SK-N-SH (cell line): ENCODE measurements at regions not wholly inside any gene's neighbourhood (a gene's known extent, or its start where the extent isn't known, plus 50 kb on each side); places are given as distances from the start of the nearest gene placed in this dataset.

Source experiments
- CTCF ChIA-PET: fragments of 300-600, 350-600 bp; formaldehyde crosslinking; extraction: SDS; loops from one replicate; lab custom pipeline; 2021; lab: Yijun Ruan, JAX
- POLR2A ChIA-PET: fragments of 350-600 bp; sonication (Branson Sonifier 250); formaldehyde crosslinking; extraction: SDS; loops from one replicate; lab custom pipeline; 2020; ENCODE audit warnings: antibody characterized with exemption, inconsistent platforms; lab: Yijun Ruan, JAX
- DNase-seq: peaks from one replicate; pipeline ENCODE4 v3.0.0; 2012
- H2AFZ ChIP-seq: fragments of 200-600 bp; sonication (generic); 2 replicates; pipeline ENCODE4 v1.8.1; 2016; ENCODE audit warnings: antibody characterized with exemption, mild to moderate bottlenecking, low read depth
- H3F3A ChIP-seq: fragments of 200-600 bp; sonication (generic); replicated peaks from 2 replicates; pipeline ENCODE3; 2016; ENCODE audit warnings: antibody characterized with exemption, mild to moderate bottlenecking; ENCODE audit not compliant: insufficient read depth
- H3K27ac ChIP-seq, 2 experiments: fragments of 200-500 bp in 1 of 2; fragments of 200-600 bp in 1 of 2; sonication (Bioruptor generic) in 1 of 2; sonication (generic), shearing (Covaris generic) in 1 of 2; 2 replicates each; pipeline versions ENCODE4 v1.5.1 to v1.6.1; 2014 to 2016; ENCODE audit warnings: low read depth in 2 of 2, inconsistent platforms in 1 of 2, low read length in 1 of 2, mild to moderate bottlenecking in 1 of 2, mixed read lengths in 1 of 2
- H3K27me3 ChIP-seq: fragments of 200-600 bp; sonication (generic), shearing (Covaris generic); 2 replicates; pipeline ENCODE4 v1.6.1; 2016; ENCODE audit warnings: mixed run types; ENCODE audit not compliant: insufficient read depth
- H3K36me3 ChIP-seq, 2 experiments: fragments of 200-500 bp in 1 of 2; fragments of 200-600 bp in 1 of 2; sonication (Bioruptor generic) in 1 of 2; sonication (generic) in 1 of 2; replicated peaks in 1 of 2; 2 replicates each; pipeline versions ENCODE3 to v1.5.1; 2014 to 2016; ENCODE audit warnings: low read length in 1 of 2, mild to moderate bottlenecking in 1 of 2; ENCODE audit not compliant: insufficient read depth in 2 of 2, control insufficient read depth in 1 of 2
- H3K4me1 ChIP-seq, 2 experiments: fragments of 200-500 bp in 1 of 2; fragments of 200-600 bp in 1 of 2; sonication (Bioruptor generic) in 1 of 2; sonication (generic), shearing (Covaris generic) in 1 of 2; 2 replicates each; pipeline versions ENCODE4 v1.5.1 to v1.6.1; 2014 to 2016; ENCODE audit warnings: low read depth in 1 of 2, low read length in 1 of 2, mixed run types in 1 of 2; ENCODE audit not compliant: insufficient read depth in 2 of 2, control insufficient read depth in 1 of 2
- H3K4me2 ChIP-seq: fragments of 200-600 bp; sonication (generic), shearing (Covaris generic); 2 replicates; pipeline ENCODE4 v1.6.1; 2017; ENCODE audit warnings: mixed run types
- H3K4me3 ChIP-seq, 2 experiments: fragments of 200-500 bp in 1 of 2; fragments of 200-600 bp in 1 of 2; sonication (Bioruptor generic) in 1 of 2; sonication (generic), shearing (Covaris generic) in 1 of 2; 2 replicates each; pipeline versions ENCODE4 v1.5.1 to v1.8.1; 2014 to 2016; ENCODE audit warnings: low read depth in 2 of 2, inconsistent platforms in 1 of 2, low read length in 1 of 2, mild to moderate bottlenecking in 1 of 2, mixed read lengths in 1 of 2, moderate library complexity in 1 of 2
- H3K79me2 ChIP-seq: fragments of 200-600 bp; sonication (generic); 2 replicates; pipeline ENCODE4 v1.8.1; 2017; ENCODE audit warnings: mild to moderate bottlenecking; ENCODE audit not compliant: insufficient read depth
- H3K9ac ChIP-seq: fragments of 200-600 bp; sonication (generic); 2 replicates; pipeline ENCODE4 v1.6.1; 2017; ENCODE audit warnings: mixed run types
- H3K9me2 ChIP-seq: fragments of 200-600 bp; sonication (generic); 2 replicates; pipeline ENCODE4 v1.6.1; 2017; ENCODE audit warnings: mixed run types
- H3K9me3 ChIP-seq: fragments of 200-600 bp; sonication (generic); 2 replicates; pipeline ENCODE4 v1.6.1; 2017; ENCODE audit warnings: mixed run types, mild to moderate bottlenecking, moderate library complexity
- H4K20me1 ChIP-seq: fragments of 200-600 bp; sonication (generic); 2 replicates; pipeline ENCODE4 v1.6.1; 2017; ENCODE audit warnings: mild to moderate bottlenecking, mixed run types; ENCODE audit not compliant: insufficient read depth
- CTCF ChIP-seq: fragments of 200-600 bp; sonication (generic); IDR thresholded peaks from 2 replicates; pipeline ENCODE4 v1.6.1; 2017; ENCODE audit warnings: antibody characterized with exemption, mild to moderate bottlenecking, moderate library complexity
- ELF1 ChIP-seq: IDR thresholded peaks from 2 replicates; pipeline ENCODE4 v1.4.0; 2012
- EP300 ChIP-seq, 2 experiments: IDR thresholded peaks; 2 replicates each; pipeline versions ENCODE4 v1.4.0 to v1.6.1; 2012; ENCODE audit warnings: borderline replicate concordance in 1 of 2, low read depth in 1 of 2, low read length in 1 of 2
- FOSL2 ChIP-seq: IDR thresholded peaks from 2 replicates; pipeline ENCODE4 v1.4.0; 2012; ENCODE audit warnings: low read depth, mild to moderate bottlenecking, moderate library complexity, borderline replicate concordance
- FOXJ3 ChIP-seq: sonication (generic); formaldehyde crosslinking; IDR thresholded peaks from 2 replicates; pipeline ENCODE4 v1.5.1; 2020; ENCODE audit warnings: mild to moderate bottlenecking, missing genetic modification reagents
- FOXM1 ChIP-seq: IDR thresholded peaks from 2 replicates; pipeline ENCODE4 v1.4.0; 2012; ENCODE audit warnings: low read depth, mild to moderate bottlenecking
- GABPA ChIP-seq: IDR thresholded peaks from 2 replicates; pipeline ENCODE4 v1.4.0; 2012; ENCODE audit warnings: low read depth, mild to moderate bottlenecking
- GATA2 ChIP-seq: sonication (generic); formaldehyde crosslinking; IDR thresholded peaks from 2 replicates; pipeline ENCODE4 v1.5.0; 2020; ENCODE audit warnings: mild to moderate bottlenecking, missing genetic modification reagents
- IRF3 ChIP-seq: fragments of 150-350 bp; IDR thresholded peaks from 2 replicates; pipeline ENCODE4 v1.6.1; 2016; ENCODE audit warnings: mild to moderate bottlenecking, low read depth, low read length
- JUND ChIP-seq: IDR thresholded peaks from 2 replicates; pipeline ENCODE4 v1.4.0; 2012
- MAX ChIP-seq: IDR thresholded peaks from 2 replicates; pipeline ENCODE4 v1.4.0; 2012; ENCODE audit warnings: low read depth
- MEF2A ChIP-seq: IDR thresholded peaks from 2 replicates; pipeline ENCODE4 v1.4.0; 2012; ENCODE audit warnings: low read depth, borderline replicate concordance
- NFIC ChIP-seq: IDR thresholded peaks from 2 replicates; pipeline ENCODE4 v1.4.0; 2012; ENCODE audit warnings: borderline replicate concordance
- NRF1 ChIP-seq: IDR thresholded peaks from 2 replicates; pipeline ENCODE4 v1.6.1; 2012; ENCODE audit warnings: low read depth, mild to moderate bottlenecking, low read length
- PBX3 ChIP-seq: IDR thresholded peaks from 2 replicates; pipeline ENCODE4; 2012
- RAD21 ChIP-seq: IDR thresholded peaks from 2 replicates; pipeline ENCODE4 v1.6.1; 2012; ENCODE audit warnings: mild to moderate bottlenecking, low read length
- RFX5 ChIP-seq: IDR thresholded peaks from 2 replicates; pipeline ENCODE4 v1.6.1; 2012; ENCODE audit warnings: mild to moderate bottlenecking, improper control_type of control experiment, low read length
- SIN3A ChIP-seq: IDR thresholded peaks from 2 replicates; pipeline ENCODE4 v1.6.1; 2012; ENCODE audit warnings: low read depth, mild to moderate bottlenecking, low read length, moderate library complexity, borderline replicate concordance
- SMC3 ChIP-seq: IDR thresholded peaks from 2 replicates; pipeline ENCODE4 v1.6.1; 2012; ENCODE audit warnings: low read depth, low read length, improper control_type of control experiment
- TAF1 ChIP-seq: IDR thresholded peaks from 2 replicates; pipeline ENCODE4 v1.6.1; 2012; ENCODE audit warnings: low read depth, mild to moderate bottlenecking, low read length, moderate library complexity, borderline replicate concordance
- TCF12 ChIP-seq: IDR thresholded peaks from 2 replicates; pipeline ENCODE4 v1.4.0; 2012
- USF1 ChIP-seq: IDR thresholded peaks from 2 replicates; pipeline ENCODE4 v1.4.0; 2012; ENCODE audit warnings: low read depth, borderline replicate concordance
- USF2 ChIP-seq: fragments of 150-350 bp; IDR thresholded peaks from 2 replicates; pipeline ENCODE4 v1.6.1; 2017; ENCODE audit warnings: antibody characterized with exemption, low read length, low read depth, borderline replicate concordance
- YY1 ChIP-seq: IDR thresholded peaks from 2 replicates; pipeline ENCODE4 v1.4.0; 2012; ENCODE audit warnings: low read depth, mild to moderate bottlenecking
- WGBS: methylation state at CpG from one replicate; pipeline ENCODE4 v1.1.6; 2017; ENCODE audit warnings: low lambda C conversion rate; 5-methylcytosine and 5-hydroxymethylcytosine counted together

GRCh38 chr14:82889701-82890100, 1356.0 kb upstream of the SEL1L start (continued):
- TF ChIP-seq MAX (no peak), FOSL2 (no peak), ELF1 (no peak), CTCF (no peak), NFIC (no peak), RAD21 (no peak), FOXJ3 (CRISPR knock-in tag) (no peak), JUND (no peak), SMC3 (no peak), USF1 (no peak), NRF1 (no peak), GABPA (no peak)

GRCh38 chr14:82896476-82896875, 1362.8 kb upstream of the SEL1L start:
- POLR2A ChIA-PET = no interaction called here
- Histone ChIP-seq H3K4me3 (no peak overlapping the region), H3K4me1 (no peaks in the 10 kb centered on the region), H4K20me1 (no peaks in the 10 kb centered on the region), H3K9ac (no peak overlapping the region), H3F3A (no peaks in the 10 kb centered on the region), H3K36me3 (no peaks in the 10 kb centered on the region), H2AFZ (no peak overlapping the region), H3K9me3 (no peaks in the 10 kb centered on the region), H3K27me3 (no peaks in the 10 kb centered on the region)
- no peak for DNase-seq
- CTCF ChIA-PET = no interaction called here
- 3% methylated on average over 1 of the region's 1 CpG for WGBS
- TF ChIP-seq YY1 (no peak), TAF1 (no peak), PBX3 (no peak), NFIC (no peak), MEF2A (no peak), FOXJ3 (CRISPR knock-in tag) (no peak), IRF3 (no peak), FOXM1 (no peak), USF1 (no peak), EP300 (IDR thresholded peaks at IDR 0.05; ENCODE audit: borderline replicate concordance in 1 of 2, low read depth in 1 of 2, low read length in 1 of 2) (no peak), SMC3 (no peak), TCF12 (no peak), GATA2 (CRISPR knock-in tag) (no peak), SIN3A (no peak), RFX5 (no peak), RAD21 (no peak), CTCF (no peak), USF2 (no peak), JUND (no peak)
- TF ChIP-seq, all 33 proteins: peak for 0
- H3K27ac ChIP-seq = no peak overlapping the region
- H3K4me2 ChIP-seq = no peak overlapping the region
- peaks cover 4% of the 10 kb centered on the region; the same call in 1 of the 2 replicates for H3K9me2 ChIP-seq
- H3K79me2 ChIP-seq = no peaks in the 10 kb centered on the region
